ENCODE measurements at regions not wholly inside any gene's neighbourhood (a gene's known extent, or its start where the extent isn't known, plus 50 kb on each side); places are given as distances from the start of the nearest gene placed in this dataset.

GRCh38 chr3:137061186-137061585 lies 103.4 kb downstream of the IL20RB start:
- Mint-ChIP-seq H3K9me3 (no peaks in the 10 kb centered on the region), H3K4me3 (no peak overlapping the region), H3K27me3 (peaks cover 25% of the 10 kb centered on the region), H3K4me1 (ENCODE audit: low read depth) (no peaks in the 10 kb centered on the region), H3K27ac (no peak overlapping the region), H3K36me3 (ENCODE audit: low read depth) (no peaks in the 10 kb centered on the region)
- ATAC-seq (ENCODE audit: poor library complexity) (no peak), DNase-seq (no peak)
- Histone ChIP-seq H3K9me3 (ENCODE audit: control insufficient read depth in 1 of 2, insufficient read depth in 1 of 2, low read length in 2 of 2) (no peaks in the 10 kb centered on the region), H3K36me3 (ENCODE audit: insufficient read depth, low read length) (no peaks in the 10 kb centered on the region), H3K27me3 (ENCODE audit: control insufficient read depth in 1 of 2, insufficient read depth in 2 of 2, low read length in 2 of 2) (no peaks in the 10 kb centered on the region), H3K4me1 (ENCODE audit: insufficient read depth, low read length) (no peaks in the 10 kb centered on the region), H3K27ac (ENCODE audit: low read depth in 1 of 2, low read length in 2 of 2) (no peak overlapping the region), H3K4me3 (ENCODE audit: low read length) (no peak overlapping the region)
- CTCF ChIA-PET: no interaction called here
- POLR2A ChIA-PET: no interaction called here
- TF ChIP-seq, protein P1, sequence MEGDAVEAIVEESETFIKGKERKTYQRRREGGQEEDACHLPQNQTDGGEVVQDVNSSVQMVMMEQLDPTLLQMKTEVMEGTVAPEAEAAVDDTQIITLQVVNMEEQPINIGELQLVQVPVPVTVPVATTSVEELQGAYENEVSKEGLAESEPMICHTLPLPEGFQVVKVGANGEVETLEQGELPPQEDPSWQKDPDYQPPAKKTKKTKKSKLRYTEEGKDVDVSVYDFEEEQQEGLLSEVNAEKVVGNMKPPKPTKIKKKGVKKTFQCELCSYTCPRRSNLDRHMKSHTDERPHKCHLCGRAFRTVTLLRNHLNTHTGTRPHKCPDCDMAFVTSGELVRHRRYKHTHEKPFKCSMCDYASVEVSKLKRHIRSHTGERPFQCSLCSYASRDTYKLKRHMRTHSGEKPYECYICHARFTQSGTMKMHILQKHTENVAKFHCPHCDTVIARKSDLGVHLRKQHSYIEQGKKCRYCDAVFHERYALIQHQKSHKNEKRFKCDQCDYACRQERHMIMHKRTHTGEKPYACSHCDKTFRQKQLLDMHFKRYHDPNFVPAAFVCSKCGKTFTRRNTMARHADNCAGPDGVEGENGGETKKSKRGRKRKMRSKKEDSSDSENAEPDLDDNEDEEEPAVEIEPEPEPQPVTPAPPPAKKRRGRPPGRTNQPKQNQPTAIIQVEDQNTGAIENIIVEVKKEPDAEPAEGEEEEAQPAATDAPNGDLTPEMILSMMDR (IDR thresholded peaks at IDR 0.05): no peak
- intact Hi-C loops (cut with DNase I, micrococcal nuclease): no loop called here

- Mint-ChIP-seq H3K27me3 (peaks cover 17% of the 10 kb centered on the region), H3K4me1 (ENCODE audit: low read depth) (no peaks in the 10 kb centered on the region), H3K9me3 (no peaks in the 10 kb centered on the region), H3K4me3 (no peak overlapping the region), H3K36me3 (ENCODE audit: low read depth) (no peaks in the 10 kb centered on the region), H3K27ac (no peak overlapping the region)
- H3K27ac ChIP-seq (ENCODE audit: low read depth in 1 of 2, low read length in 2 of 2): no peak overlapping the region
- TF ChIP-seq, protein P1 (IDR thresholded peaks at IDR 0.05): no peak
- no peaks in the 10 kb centered on the region for H3K36me3 ChIP-seq (ENCODE audit: insufficient read depth, low read length)
- H3K4me1 ChIP-seq (ENCODE audit: insufficient read depth, low read length): no peaks in the 10 kb centered on the region
- H3K9me3 ChIP-seq (ENCODE audit: control insufficient read depth in 1 of 2, insufficient read depth in 1 of 2, low read length in 2 of 2): no peaks in the 10 kb centered on the region
- CTCF ChIA-PET: no interaction called here
- POLR2A ChIA-PET: no interaction called here
- H3K4me3 ChIP-seq (ENCODE audit: low read length): no peak overlapping the region
- no peaks in the 10 kb centered on the region for H3K27me3 ChIP-seq (ENCODE audit: control insufficient read depth in 1 of 2, insufficient read depth in 2 of 2, low read length in 2 of 2)
- ATAC-seq (ENCODE audit: poor library complexity) (no peak), DNase-seq (no peak)
- intact Hi-C loops (cut with DNase I, micrococcal nuclease): no loop called here
Measured at GRCh38 chr3:137062250-137062649, 104.5 kb downstream of the IL20RB start.

DNA sequence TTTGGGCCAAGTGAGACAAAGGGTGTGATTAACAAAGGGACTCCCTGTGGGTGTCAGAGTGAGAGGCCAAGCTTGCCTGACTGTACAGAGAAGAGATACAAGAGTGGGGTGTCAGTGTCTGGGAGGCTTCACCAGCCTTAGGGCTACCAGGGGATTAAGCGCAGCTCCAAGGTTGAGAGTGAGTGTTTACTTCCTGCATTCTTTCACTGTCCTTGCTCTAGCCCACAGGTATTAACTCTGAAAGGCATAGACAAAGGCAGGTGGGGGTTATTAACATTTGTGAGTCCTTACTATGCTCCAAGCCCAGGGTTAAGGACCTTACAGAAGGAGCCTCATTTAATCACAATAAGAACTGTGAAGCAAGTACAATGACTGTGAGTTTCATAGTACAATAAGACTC lies 107.6 kb downstream of the IL20RB start:
- H3K27ac ChIP-seq (ENCODE audit: low read depth in 1 of 2, low read length in 2 of 2): no peak overlapping the region
- no peak overlapping the region for H3K4me3 Mint-ChIP-seq
- TF ChIP-seq, protein P1 (IDR thresholded peaks at IDR 0.05): no peak
- H3K9me3 ChIP-seq (ENCODE audit: control insufficient read depth in 1 of 2, insufficient read depth in 1 of 2, low read length in 2 of 2): no peaks in the 10 kb centered on the region
- no peaks in the 10 kb centered on the region for H3K4me1 Mint-ChIP-seq (ENCODE audit: low read depth)
- H3K27me3 Mint-ChIP-seq: peaks cover 6% of the 10 kb centered on the region
- POLR2A ChIA-PET: no interaction called here
- H3K4me1 ChIP-seq (ENCODE audit: insufficient read depth, low read length): no peaks in the 10 kb centered on the region
- CTCF ChIA-PET: no interaction called here
- no peaks in the 10 kb centered on the region for H3K36me3 Mint-ChIP-seq (ENCODE audit: low read depth)
- no peaks in the 10 kb centered on the region for H3K27me3 ChIP-seq (ENCODE audit: control insufficient read depth in 1 of 2, insufficient read depth in 2 of 2, low read length in 2 of 2)
- H3K9me3 Mint-ChIP-seq: no peaks in the 10 kb centered on the region
- ATAC-seq (ENCODE audit: poor library complexity): no peak
- DNase-seq: no peak
- H3K27ac Mint-ChIP-seq: no peak overlapping the region
- H3K4me3 ChIP-seq (ENCODE audit: low read length): no peak overlapping the region
- intact Hi-C loops (cut with DNase I, micrococcal nuclease): no loop called here
- no peaks in the 10 kb centered on the region for H3K36me3 ChIP-seq (ENCODE audit: insufficient read depth, low read length)

All from CD4-positive, alpha-beta T cell (primary cell).